GM06990 (cell line): ENCODE measurements at regions not wholly inside any gene's neighbourhood (a gene's known extent, or its start where the extent isn't known, plus 50 kb on each side); places are given as distances from the start of the nearest gene placed in this dataset.

Experiments
- DNase-seq: peaks from one replicate; pipeline ENCODE4 v3.0.0-alpha.2; 2011; ENCODE audit not compliant: insufficient read length; ENCODE audit errors: extremely low read depth
- H3K27me3 ChIP-seq: replicated peaks from 2 replicates; pipeline ENCODE4 v1.6.0; 2011; ENCODE audit warnings: low read length; ENCODE audit not compliant: control insufficient read depth, insufficient read depth
- H3K36me3 ChIP-seq: 2 replicates; pipeline ENCODE4 v1.5.1; 2011; ENCODE audit warnings: low read length; ENCODE audit not compliant: control insufficient read depth, insufficient read depth
- H3K4me3 ChIP-seq: replicated peaks from 2 replicates; pipeline ENCODE4 v1.5.1; 2011; ENCODE audit warnings: low read depth, mild to moderate bottlenecking, control low read depth, low read length
- CTCF ChIP-seq: IDR thresholded peaks from 2 replicates; pipeline ENCODE4 v1.5.1; 2011; ENCODE audit warnings: low read length, control low read depth, mild to moderate bottlenecking, inconsistent platforms; ENCODE audit not compliant: insufficient read depth, poor library complexity, severe bottlenecking

GRCh38 chr4:89599026-89599425 is 237.9 kb downstream of the SNCA start:
- H3K4me3 ChIP-seq, result no peak overlapping the region
- H3K27me3 ChIP-seq, result no peaks in the 10 kb centered on the region
- no peaks in the 10 kb centered on the region for H3K36me3 ChIP-seq
- no peak for DNase-seq
- no peak for TF ChIP-seq CTCF

GRCh38 chr4:89598602-89599001 is 238.4 kb downstream of the SNCA start:
- Histone ChIP-seq H3K27me3 (no peaks in the 10 kb centered on the region), H3K36me3 (no peaks in the 10 kb centered on the region), H3K4me3 (no peak overlapping the region)
- DNase-seq, result no peak
- peak; percentile 32 for TF ChIP-seq CTCF

GRCh38 chr4:89595125-89595789 is 241.7 kb downstream of the SNCA start:
- no peak overlapping the region for H3K4me3 ChIP-seq
- no peaks in the 10 kb centered on the region; the same call in 1 of the 2 replicates for H3K27me3 ChIP-seq
- DNase-seq, result no peak
- no peak for TF ChIP-seq CTCF
- no peaks in the 10 kb centered on the region for H3K36me3 ChIP-seq

GRCh38 chr4:89590128-89590527 is 246.8 kb downstream of the SNCA start:
- DNase-seq, result no peak
- no peaks in the 10 kb centered on the region; the same call in 1 of the 2 replicates for H3K27me3 ChIP-seq
- no peak for TF ChIP-seq CTCF
- H3K4me3 ChIP-seq, result no peak overlapping the region
- no peaks in the 10 kb centered on the region for H3K36me3 ChIP-seq

- no peak for DNase-seq
- no peak for TF ChIP-seq CTCF
- Histone ChIP-seq H3K4me3 (no peak overlapping the region), H3K36me3 (no peaks in the 10 kb centered on the region), H3K27me3 (no peaks in the 10 kb centered on the region; the same call in 1 of the 2 replicates)
Observed at GRCh38 chr4:89588421-89588820, 248.5 kb downstream of the SNCA start.

- no peak for DNase-seq
- Histone ChIP-seq H3K4me3 (no peak overlapping the region), H3K36me3 (no peaks in the 10 kb centered on the region), H3K27me3 (no peaks in the 10 kb centered on the region; the same call in 1 of the 2 replicates)
- TF ChIP-seq CTCF, result no peak
Observed at GRCh38 chr4:89587364-89587763, 249.6 kb downstream of the SNCA start.
